Psoas muscle (tissue), 7 donors: ENCODE measurements at regions not wholly inside any gene's neighbourhood (a gene's known extent, or its start where the extent isn't known, plus 50 kb on each side); places are given as distances from the start of the nearest gene placed in this dataset.

ENCODE experiments used
- ATAC-seq, 4 donors: fragments of 200-7000 bp; cut with Tn5 transposase; one replicate each; pipeline ENCODE4 v1.9.1; 2020; ENCODE audit warnings: moderate library complexity in 3 of 4, mild to moderate bottlenecking in 2 of 4
- DNase-seq, 2 donors: peaks; one replicate each; pipeline ENCODE4 v3.0.0-alpha.2; 2020
- H3K27ac ChIP-seq: fragments of 200-600 bp; one replicate; pipeline ENCODE4 v1.8.0; 2022
- H3K27me3 ChIP-seq, 3 donors: fragments of 200-600 bp in 1 of 3; one replicate each; pipeline versions ENCODE4 v1.6.1 to v1.8.0; 2013 to 2022; ENCODE audit warnings: low read length in 2 of 3, mild to moderate bottlenecking in 2 of 3, moderate library complexity in 1 of 3; ENCODE audit not compliant: insufficient read depth in 3 of 3
- H3K36me3 ChIP-seq, 2 donors: fragments of 200-600 bp in 1 of 2; one replicate each; pipeline versions ENCODE4 v1.6.1 to v1.8.0; 2013 to 2022; ENCODE audit warnings: low read depth in 1 of 2, mild to moderate bottlenecking in 1 of 2, moderate library complexity in 1 of 2; ENCODE audit not compliant: insufficient read depth in 1 of 2
- H3K4me1 ChIP-seq: fragments of 200-600 bp; one replicate; pipeline ENCODE4 v1.8.0; 2022
- H3K4me3 ChIP-seq: fragments of 200-600 bp; one replicate; pipeline ENCODE4 v1.8.0; 2022; ENCODE audit warnings: mild to moderate bottlenecking
- H3K9me3 ChIP-seq: fragments of 200-600 bp; one replicate; pipeline ENCODE4 v1.8.0; 2022
- CTCF ChIP-seq: fragments of 200-600 bp; IDR thresholded peaks from one replicate; pipeline ENCODE4 v1.8.0; 2022; ENCODE audit warnings: antibody characterized with exemption
- WGBS, 3 donors: extraction: QIAGEN DNeasy Blood & Tissue Kit; methylation state at CpG; one replicate each; pipeline versions ENCODE4 v1.1.6 to v1.1.7; 2013; 5-methylcytosine and 5-hydroxymethylcytosine counted together
- intact Hi-C, 2 donors: fragments of 100-400 bp; cut with DNase I; formaldehyde crosslinking; loops; one replicate each; pipeline versions ENCODE4 v1.11.0 to v1.14.2; 2022
- donor health status: healthy with polysubstance abuse.
- donor health status: DM: no; HTN: no; CAD: no; lungs with moderate emphysema.
- donor health status: Bipolar disorder and iron deficiency.
- donor health status: healthy.
- donor health status: DM: yes; HTN: yes; CAD: no.
- donor health status: DM: no; HTN: no; CAD: no.
- donor health status: DM: yes; HTN: yes; CAD: no.

GRCh38 chr4:180422989-180423711 is 1820.1 kb upstream of the TENM3 start:
- TF ChIP-seq CTCF: no peak
- intact Hi-C loops: no loop called here
- no peak overlapping the region for H3K4me3 ChIP-seq
- H3K27ac ChIP-seq: no peak overlapping the region
- DNase-seq (no peak), ATAC-seq (no peak)
- no peaks in the 10 kb centered on the region for H3K9me3 ChIP-seq
- no peaks in the 10 kb centered on the region for H3K4me1 ChIP-seq
- no peaks in the 10 kb centered on the region for H3K36me3 ChIP-seq
- WGBS, 3 donors: 57 to 69% (median 63%) methylated on average over 5 of the region's 5 CpGs
- H3K27me3 ChIP-seq: no peaks in the 10 kb centered on the region

GRCh38 chr4:180423712-180424057 is 1819.5 kb upstream of the TENM3 start:
- H3K9me3 ChIP-seq: no peaks in the 10 kb centered on the region
- no peaks in the 10 kb centered on the region for H3K36me3 ChIP-seq
- ATAC-seq (no peak), DNase-seq (no peak)
- H3K27ac ChIP-seq: no peak overlapping the region
- no peaks in the 10 kb centered on the region for H3K4me1 ChIP-seq
- H3K27me3 ChIP-seq: no peaks in the 10 kb centered on the region
- TF ChIP-seq CTCF: no peak
- no peak overlapping the region for H3K4me3 ChIP-seq
- intact Hi-C loops: no loop called here
- 56 to 60% (median 57%) methylated on average over 4 of the region's 4 CpGs for WGBS, 3 donors

GRCh38 chr4:180426938-180427337 is 1816.3 kb upstream of the TENM3 start:
- Histone ChIP-seq H3K4me1 (no peaks in the 10 kb centered on the region), H3K27me3 (no peaks in the 10 kb centered on the region), H3K4me3 (no peak overlapping the region), H3K36me3 (no peaks in the 10 kb centered on the region), H3K27ac (no peak overlapping the region), H3K9me3 (no peaks in the 10 kb centered on the region)
- no peak for DNase-seq
- intact Hi-C loops: no loop called here
- no peak for ATAC-seq
- 72 to 77% (median 76%) methylated on average over 3 of the region's 3 CpGs for WGBS, 3 donors
- no peak for TF ChIP-seq CTCF

- no peaks in the 10 kb centered on the region for H3K9me3 ChIP-seq
- intact Hi-C loops: no loop called here
- WGBS, 3 donors: 50 to 59% (median 56%) methylated on average over 7 of the region's 7 CpGs
- DNase-seq (no peak), ATAC-seq (no peak)
- H3K27me3 ChIP-seq: no peaks in the 10 kb centered on the region
- TF ChIP-seq CTCF: no peak
- no peak overlapping the region for H3K4me3 ChIP-seq
- H3K27ac ChIP-seq: no peak overlapping the region
- no peaks in the 10 kb centered on the region for H3K36me3 ChIP-seq
- H3K4me1 ChIP-seq: no peaks in the 10 kb centered on the region
Observed at GRCh38 chr4:180430283-180430682, 1812.9 kb upstream of the TENM3 start.
